H9 (cell line): ENCODE measurements at regions not wholly inside any gene's neighbourhood (a gene's known extent, or its start where the extent isn't known, plus 50 kb on each side); places are given as distances from the start of the nearest gene placed in this dataset.

ENCODE experiments used
- DNase-seq: peaks from one replicate; pipeline ENCODE4 v3.0.0-alpha.2; 2017
- H2AFZ ChIP-seq: one replicate; pipeline ENCODE4 v1.6.1; 2013; ENCODE audit warnings: mild to moderate bottlenecking, low read length, control low read depth, moderate library complexity
- H2AK5ac ChIP-seq: 2 replicates; pipeline ENCODE4 v1.6.1; 2013; ENCODE audit warnings: low read length, control low read depth, mixed read lengths; ENCODE audit not compliant: insufficient read length
- H2BK120ac ChIP-seq: one replicate; pipeline ENCODE4 v1.6.1; 2013; ENCODE audit warnings: low read depth, mild to moderate bottlenecking, low read length, control low read depth, inconsistent platforms; ENCODE audit not compliant: poor library complexity, severe bottlenecking
- H2BK12ac ChIP-seq: 2 replicates; pipeline ENCODE4 v1.6.1; 2013; ENCODE audit warnings: low read length, control low read depth, mixed read lengths, low read depth; ENCODE audit not compliant: insufficient read length
- H2BK15ac ChIP-seq: 2 replicates; pipeline ENCODE4 v1.6.1; 2013; ENCODE audit warnings: low read depth, low read length, control low read depth
- H2BK20ac ChIP-seq: one replicate; pipeline ENCODE4 v1.6.1; 2013; ENCODE audit warnings: low read depth, mild to moderate bottlenecking, low read length, control low read depth, inconsistent platforms; ENCODE audit not compliant: poor library complexity, severe bottlenecking
- H2BK5ac ChIP-seq: 2 replicates; pipeline ENCODE4 v1.6.1; 2013; ENCODE audit warnings: low read length, control low read depth, mixed read lengths; ENCODE audit not compliant: insufficient read length
- H3K14ac ChIP-seq: 2 replicates; pipeline ENCODE4 v1.6.1; 2013; ENCODE audit warnings: low read length, control low read depth; ENCODE audit not compliant: insufficient read depth
- H3K18ac ChIP-seq: 2 replicates; pipeline ENCODE4 v1.6.1; 2013; ENCODE audit warnings: low read depth, mild to moderate bottlenecking, mixed read lengths, low read length, control low read depth; ENCODE audit not compliant: insufficient read length
- H3K23ac ChIP-seq: 2 replicates; pipeline ENCODE4 v1.6.1; 2013; ENCODE audit warnings: low read length, control low read depth, mixed read lengths, low read depth; ENCODE audit not compliant: insufficient read length
- H3K23me2 ChIP-seq: 2 replicates; pipeline ENCODE4 v1.6.1; 2013; ENCODE audit warnings: low read depth, mild to moderate bottlenecking, mixed read lengths, low read length, control low read depth; ENCODE audit not compliant: insufficient read length, poor library complexity, severe bottlenecking
- H3K27ac ChIP-seq: 2 replicates; pipeline ENCODE4 v1.5.1; 2013; ENCODE audit warnings: low read length, control low read depth, mixed read lengths, low read depth; ENCODE audit not compliant: insufficient read length
- H3K27me3 ChIP-seq: 2 replicates; pipeline ENCODE4 v1.6.1; 2013; ENCODE audit warnings: low read length, control low read depth, inconsistent platforms; ENCODE audit not compliant: insufficient read depth
- H3K4ac ChIP-seq: 2 replicates; pipeline ENCODE4 v1.6.1; 2013; ENCODE audit warnings: low read depth, mild to moderate bottlenecking, control low read depth, inconsistent platforms, low read length, moderate library complexity
- H3K4me1 ChIP-seq: 2 replicates; pipeline ENCODE4 v1.6.1; 2013; ENCODE audit warnings: low read length, control low read depth, inconsistent platforms; ENCODE audit not compliant: insufficient read depth
- H3K4me2 ChIP-seq: 2 replicates; pipeline ENCODE4 v1.6.1; 2013; ENCODE audit warnings: low read length, control low read depth, mixed read lengths; ENCODE audit not compliant: insufficient read length, insufficient read depth
- H3K56ac ChIP-seq: 2 replicates; pipeline ENCODE4 v1.6.1; 2013; ENCODE audit warnings: low read depth, mild to moderate bottlenecking, mixed read lengths, low read length, control low read depth; ENCODE audit not compliant: insufficient read length
- H3K79me1 ChIP-seq: 2 replicates; pipeline ENCODE4 v1.6.1; 2013; ENCODE audit warnings: low read depth, mild to moderate bottlenecking, moderate library complexity, low read length, control low read depth, inconsistent platforms; ENCODE audit not compliant: insufficient read depth, poor library complexity, severe bottlenecking
- H3K79me2 ChIP-seq: 2 replicates; pipeline ENCODE4 v1.6.1; 2013; ENCODE audit warnings: low read length, control low read depth, inconsistent platforms; ENCODE audit not compliant: insufficient read depth
- H3K9ac ChIP-seq: 2 replicates; pipeline ENCODE4 v1.6.1; 2013; ENCODE audit warnings: low read length, control low read depth, mixed read lengths; ENCODE audit not compliant: insufficient read length; ENCODE audit errors: extremely low read depth
- H3K9me3 ChIP-seq: one replicate; pipeline ENCODE4 v1.6.1; 2013; ENCODE audit warnings: low read depth, low read length, inconsistent platforms; ENCODE audit not compliant: control insufficient read depth
- H3T11ph ChIP-seq: one replicate; pipeline ENCODE4 v1.6.1; 2013; ENCODE audit warnings: mild to moderate bottlenecking, low read length, control low read depth, inconsistent platforms
- H4K20me1 ChIP-seq: one replicate; pipeline ENCODE4 v1.6.1; 2013; ENCODE audit not compliant: control insufficient read depth, insufficient read length, insufficient read depth
- H4K5ac ChIP-seq: 2 replicates; pipeline ENCODE4 v1.6.1; 2013; ENCODE audit warnings: low read depth, mild to moderate bottlenecking, mixed read lengths, low read length, control low read depth; ENCODE audit not compliant: insufficient read length
- H4K8ac ChIP-seq: replicated peaks from 2 replicates; pipeline ENCODE4 v1.6.1; 2013; ENCODE audit warnings: low read length, control low read depth, mixed read lengths, low read depth; ENCODE audit not compliant: insufficient read length
- H4K91ac ChIP-seq: 2 replicates; pipeline ENCODE4 v1.6.1; 2013; ENCODE audit warnings: low read depth, mild to moderate bottlenecking, moderate library complexity, mixed read lengths, low read length, control low read depth; ENCODE audit not compliant: insufficient read length
- H3K27ac Mint-ChIP-seq, 3 experiments: 2 replicates in 2 of 3; 3 replicates in 1 of 3; pipeline ENCODE4 v1.8.0; 2020 to 2021; ENCODE audit warnings: mixed read lengths in 3 of 3, mild to moderate bottlenecking in 1 of 3, moderate library complexity in 1 of 3
- H3K27me3 Mint-ChIP-seq: 2 replicates; pipeline ENCODE4 v1.8.0; 2021; ENCODE audit warnings: low read depth, mild to moderate bottlenecking, moderate library complexity, mixed read lengths
- H3K36me3 Mint-ChIP-seq, 3 experiments: 2 replicates in 2 of 3; 3 replicates in 1 of 3; pipeline ENCODE4 v1.8.0; 2020 to 2021; ENCODE audit warnings: low read depth in 3 of 3, mixed read lengths in 3 of 3; ENCODE audit not compliant: insufficient read depth in 1 of 3
- H3K4me1 Mint-ChIP-seq, 2 experiments: 2 replicates each; pipeline ENCODE4 v1.8.0; 2020; ENCODE audit warnings: mixed read lengths in 2 of 2
- H3K4me3 Mint-ChIP-seq, 2 experiments: 2 replicates in 1 of 2; 3 replicates in 1 of 2; pipeline ENCODE4 v1.8.0; 2020 to 2021; ENCODE audit warnings: mild to moderate bottlenecking in 2 of 2, mixed read lengths in 2 of 2, moderate library complexity in 1 of 2
- H3K9me3 Mint-ChIP-seq, 2 experiments: 2 replicates in 1 of 2; 3 replicates in 1 of 2; pipeline ENCODE4 v1.8.0; 2020; ENCODE audit warnings: mild to moderate bottlenecking in 2 of 2, mixed read lengths in 2 of 2, moderate library complexity in 1 of 2
- WGBS: extraction: QIAGEN DNeasy Blood & Tissue Kit; methylation state at CpG from one replicate; pipeline ENCODE4 v1.1.7; 2013; ENCODE audit warnings: missing lambda C conversion rate, low lambda C conversion rate, mixed read lengths; ENCODE audit not compliant: insufficient read length; ENCODE audit errors: extremely low coverage; 5-methylcytosine and 5-hydroxymethylcytosine counted together
- TF ChIP-seq, protein P1 (sequence below): fragments of 200-600 bp; sonication (generic); conservative IDR thresholded peaks from 3 replicates; pipeline ENCODE4 v1.8.0; 2021; ENCODE audit warnings: antibody characterized with exemption, mild to moderate bottlenecking

DNA sequence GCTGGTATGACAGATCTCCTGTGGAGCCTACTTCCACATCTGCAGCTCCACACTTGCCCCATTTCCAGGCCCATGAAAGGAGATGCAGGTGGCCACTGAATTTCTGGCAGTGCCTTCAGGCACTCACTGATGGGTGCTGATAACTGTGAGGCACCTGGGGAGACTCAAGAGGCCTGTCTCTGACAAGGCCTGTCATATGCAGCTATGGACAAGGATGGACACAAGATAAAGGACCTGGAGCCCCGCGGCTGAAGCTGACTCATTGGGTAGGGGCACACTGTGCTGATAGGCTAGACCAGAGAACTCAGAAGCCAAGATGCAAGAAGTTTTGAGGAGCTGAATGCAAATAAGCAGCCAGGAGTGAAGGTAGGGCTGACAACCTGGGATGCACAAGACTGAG is 81.0 kb upstream of the LRFN2 start:
- H3K23me2 ChIP-seq: no peaks in the 10 kb centered on the region
- H3K9ac ChIP-seq: no peak overlapping the region
- no peak overlapping the region for H2AFZ ChIP-seq
- no peak overlapping the region for H3K4me3 Mint-ChIP-seq
- H3K79me2 ChIP-seq: no peaks in the 10 kb centered on the region
- H4K20me1 ChIP-seq: no peaks in the 10 kb centered on the region
- no peak overlapping the region for H3K18ac ChIP-seq
- no peak overlapping the region for H3T11ph ChIP-seq
- DNase-seq: no peak
- H3K4me1 Mint-ChIP-seq: no peaks in the 10 kb centered on the region
- H2BK15ac ChIP-seq: no peak overlapping the region
- no peak overlapping the region for H4K91ac ChIP-seq
- H3K27ac ChIP-seq: no peak overlapping the region
- no peak overlapping the region for H3K14ac ChIP-seq
- peaks cover 21 to 31% of the 10 kb centered on the region in 2 experiments for H3K9me3 Mint-ChIP-seq
- no peaks in the 10 kb centered on the region for H3K4me1 ChIP-seq
- H3K23ac ChIP-seq: no peak overlapping the region
- H2BK5ac ChIP-seq: no peak overlapping the region
- no peaks in the 10 kb centered on the region for H3K79me1 ChIP-seq
- H3K56ac ChIP-seq: no peak overlapping the region
- H3K27ac Mint-ChIP-seq: no peak overlapping the region
- no peak overlapping the region for H2BK120ac ChIP-seq
- TF ChIP-seq, protein P1, sequence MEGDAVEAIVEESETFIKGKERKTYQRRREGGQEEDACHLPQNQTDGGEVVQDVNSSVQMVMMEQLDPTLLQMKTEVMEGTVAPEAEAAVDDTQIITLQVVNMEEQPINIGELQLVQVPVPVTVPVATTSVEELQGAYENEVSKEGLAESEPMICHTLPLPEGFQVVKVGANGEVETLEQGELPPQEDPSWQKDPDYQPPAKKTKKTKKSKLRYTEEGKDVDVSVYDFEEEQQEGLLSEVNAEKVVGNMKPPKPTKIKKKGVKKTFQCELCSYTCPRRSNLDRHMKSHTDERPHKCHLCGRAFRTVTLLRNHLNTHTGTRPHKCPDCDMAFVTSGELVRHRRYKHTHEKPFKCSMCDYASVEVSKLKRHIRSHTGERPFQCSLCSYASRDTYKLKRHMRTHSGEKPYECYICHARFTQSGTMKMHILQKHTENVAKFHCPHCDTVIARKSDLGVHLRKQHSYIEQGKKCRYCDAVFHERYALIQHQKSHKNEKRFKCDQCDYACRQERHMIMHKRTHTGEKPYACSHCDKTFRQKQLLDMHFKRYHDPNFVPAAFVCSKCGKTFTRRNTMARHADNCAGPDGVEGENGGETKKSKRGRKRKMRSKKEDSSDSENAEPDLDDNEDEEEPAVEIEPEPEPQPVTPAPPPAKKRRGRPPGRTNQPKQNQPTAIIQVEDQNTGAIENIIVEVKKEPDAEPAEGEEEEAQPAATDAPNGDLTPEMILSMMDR: no peak
- WGBS: no CpG with 5 or more reads among the region's 2 CpGs
- H3K4me2 ChIP-seq: no peak overlapping the region
- H2BK12ac ChIP-seq: no peak overlapping the region
- H4K5ac ChIP-seq: no peak overlapping the region
- H4K8ac ChIP-seq: no peak overlapping the region
- H3K27me3 Mint-ChIP-seq: peaks cover 8% of the 10 kb centered on the region
- H2BK20ac ChIP-seq: no peak overlapping the region
- no peaks in the 10 kb centered on the region for H3K27me3 ChIP-seq
- H3K9me3 ChIP-seq: peaks cover 19% of the 10 kb centered on the region
- no peak overlapping the region for H2AK5ac ChIP-seq
- H3K36me3 Mint-ChIP-seq: peaks cover 9 to 13% (median 10%) of the 10 kb centered on the region in 3 experiments; a peak in 6 of 7 replicates
- H3K4ac ChIP-seq: no peak overlapping the region
